ENCODE measurements at regions not wholly inside any gene's neighbourhood (a gene's known extent, or its start where the extent isn't known, plus 50 kb on each side); places are given as distances from the start of the nearest gene placed in this dataset.

DNA sequence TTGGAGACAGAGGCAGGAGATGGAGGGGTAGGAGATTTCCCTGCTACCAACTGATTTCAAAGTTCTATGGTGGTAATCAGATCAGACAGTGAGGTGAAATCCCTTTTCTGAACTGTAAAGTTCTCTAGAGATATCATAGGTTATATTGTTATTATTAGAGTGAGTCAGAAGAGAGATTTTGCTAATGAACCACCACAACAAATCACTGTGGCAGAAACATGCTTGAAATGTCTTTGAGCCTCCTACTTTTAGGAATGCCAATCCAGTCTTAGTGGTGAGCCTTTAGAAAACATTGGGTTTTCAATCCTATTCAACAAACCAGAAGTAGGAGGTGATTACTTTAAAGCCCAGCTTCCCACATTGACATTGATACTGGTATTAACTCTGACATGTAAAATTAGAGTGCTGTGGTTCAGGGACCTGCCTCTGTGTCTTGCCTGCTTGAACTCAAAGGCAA lies 136.7 kb upstream of the CNR1 start:
- no peak for DNase-seq

DNA sequence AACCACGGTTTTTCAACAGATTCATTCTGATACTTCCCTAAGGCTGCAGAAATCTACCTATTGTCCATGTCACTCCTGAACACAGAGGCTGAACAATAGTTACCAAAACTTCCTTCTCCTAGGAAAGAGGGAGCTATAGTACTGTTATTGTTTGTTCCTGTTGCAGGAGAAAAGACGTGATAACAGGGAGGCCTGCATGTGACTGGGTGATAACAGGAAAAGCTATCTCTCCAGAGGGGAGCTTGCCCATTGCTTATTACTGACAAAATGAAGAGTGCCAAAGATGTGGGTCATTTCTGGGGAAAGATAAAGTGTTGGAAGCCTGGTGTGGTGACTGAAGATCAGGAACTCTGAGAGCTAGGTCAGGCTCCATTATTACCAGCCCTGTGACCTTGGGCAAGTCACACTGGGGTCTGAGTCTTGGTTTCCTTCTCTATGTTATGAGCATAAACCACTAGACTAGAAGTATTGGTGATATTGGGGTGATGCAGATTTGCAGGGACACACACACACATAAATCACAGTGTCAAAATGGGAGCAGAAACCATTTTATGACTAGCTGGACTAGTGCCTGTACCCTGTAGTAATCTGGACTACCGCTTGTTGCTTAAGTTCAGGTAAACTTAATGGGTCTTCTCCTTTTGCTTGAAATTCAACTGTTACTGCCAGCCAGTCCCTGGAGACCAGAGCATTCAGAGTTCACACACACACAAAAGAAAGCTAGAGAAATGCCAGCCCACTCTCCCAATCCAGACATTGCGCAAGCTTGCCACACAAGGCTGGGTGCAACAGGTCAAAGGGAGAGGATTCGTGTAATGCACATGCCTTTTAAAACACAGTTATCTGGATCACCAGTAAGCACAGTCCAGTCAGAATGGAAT lies 136.0 kb upstream of the CNR1 start:
- DNase-seq, result no peak

DNA sequence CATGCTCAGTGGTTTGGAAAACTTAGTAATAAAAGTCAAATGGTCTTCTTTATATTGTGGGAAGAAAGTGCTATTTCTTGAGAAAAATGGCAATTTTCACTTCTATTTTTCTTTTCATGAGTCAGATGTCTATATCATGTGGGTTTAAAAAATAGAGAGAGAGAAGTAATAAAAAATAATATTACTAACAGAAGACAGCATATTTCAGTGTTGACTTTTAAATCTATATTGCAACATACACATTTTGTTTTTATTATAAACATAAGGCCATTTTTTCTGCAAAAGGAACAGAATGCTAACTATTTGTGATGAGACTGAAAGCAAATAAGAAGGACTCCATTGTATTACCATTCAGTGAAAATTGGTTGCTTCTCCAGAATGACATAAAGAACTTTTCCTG lies 135.1 kb upstream of the CNR1 start:
- DNase-seq, result no peak

DNA sequence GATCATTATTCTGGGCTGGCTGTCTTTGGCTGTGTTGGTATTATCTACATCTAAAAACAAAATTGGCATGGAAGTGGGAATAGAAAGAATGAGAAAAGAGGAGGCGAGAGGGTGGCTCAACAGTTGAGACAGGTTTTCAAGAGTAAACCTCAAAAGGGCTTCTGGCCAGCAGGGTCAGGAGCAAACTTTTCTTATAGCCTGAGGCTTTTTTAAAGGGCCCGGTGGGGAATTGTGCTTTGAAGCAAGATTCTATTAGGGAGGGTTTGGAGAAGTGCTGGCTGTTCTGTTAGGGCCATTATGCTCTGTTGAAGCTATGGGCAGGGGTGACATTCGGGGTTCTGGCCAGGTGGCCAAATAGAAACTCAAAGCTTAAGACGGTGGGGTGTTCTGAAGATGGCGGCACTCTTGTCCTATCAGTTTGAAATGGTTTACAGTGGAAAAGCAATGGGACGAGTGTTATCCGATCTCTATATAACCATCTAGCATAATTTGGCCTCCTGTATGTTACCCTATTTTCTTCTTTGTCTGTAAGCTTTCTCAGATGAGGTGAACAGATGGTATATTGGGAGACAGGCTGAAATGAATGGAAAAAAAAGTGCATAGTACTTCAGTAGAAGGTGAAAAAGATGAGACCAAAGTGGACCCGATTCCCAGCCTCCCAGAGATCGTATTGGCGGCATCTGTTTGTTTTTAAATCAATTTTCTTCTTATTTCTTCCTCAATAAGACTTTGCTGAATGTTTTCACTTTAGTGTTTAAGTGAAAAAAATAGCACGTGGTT lies 132.1 kb upstream of the CNR1 start:
- no peak for DNase-seq

DNA sequence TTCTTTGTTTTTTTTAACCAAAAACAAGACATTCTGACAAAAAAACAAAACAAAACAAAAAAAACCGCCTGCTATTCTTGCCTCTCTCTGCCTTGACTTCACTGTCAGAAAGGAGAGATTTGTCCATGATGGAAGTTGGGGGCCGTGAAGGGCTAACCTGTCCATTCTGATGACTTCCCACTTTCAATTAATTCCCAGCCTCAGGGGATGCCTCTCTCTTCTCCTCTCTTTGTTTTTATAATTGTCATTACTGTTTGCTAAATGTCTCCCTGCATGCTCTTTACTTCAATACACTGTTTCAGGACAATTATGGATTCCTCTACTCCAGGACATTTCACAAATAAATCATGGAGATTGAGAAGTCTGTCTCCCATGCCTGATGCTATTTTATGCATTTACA lies 130.5 kb upstream of the CNR1 start:
- no peak for DNase-seq

DNA sequence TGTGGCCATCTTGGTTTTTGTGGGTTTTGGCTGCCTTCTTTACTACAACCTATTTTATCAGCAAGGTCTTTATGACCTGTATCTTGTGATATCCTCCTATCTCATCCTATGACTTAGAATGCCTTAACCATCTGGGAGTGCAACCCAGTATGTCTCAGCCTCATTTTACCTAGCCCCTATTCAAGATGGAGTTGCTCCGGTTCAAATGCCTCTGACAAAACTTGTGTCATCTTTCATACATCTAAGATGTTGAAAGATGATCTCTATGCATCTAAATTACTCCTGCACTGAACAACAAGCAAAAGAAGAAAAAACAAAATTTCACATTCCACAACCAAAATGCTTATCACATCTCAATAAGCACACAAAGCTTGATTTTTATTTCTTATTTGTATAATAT lies 129.5 kb upstream of the CNR1 start:
- DNase-seq, result no peak

DNA sequence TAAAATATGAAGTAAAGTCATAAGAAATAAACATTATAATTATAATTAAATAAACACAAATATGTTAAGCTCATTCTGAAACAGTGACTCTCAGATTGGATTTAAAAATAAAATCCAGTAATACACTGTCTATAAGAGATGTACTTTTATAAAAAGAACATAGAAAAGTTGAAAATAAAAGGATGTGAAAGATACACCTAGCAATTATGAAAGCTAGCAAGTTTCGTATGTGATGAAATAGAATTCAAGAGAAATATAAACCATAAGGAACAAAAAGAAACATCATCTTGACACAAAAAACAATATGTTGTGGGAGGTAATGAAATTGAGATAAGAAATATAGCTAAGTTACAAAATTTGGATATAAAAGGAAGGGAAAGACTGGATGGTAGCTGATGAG lies 128.6 kb upstream of the CNR1 start:
- no peak for DNase-seq

DNA sequence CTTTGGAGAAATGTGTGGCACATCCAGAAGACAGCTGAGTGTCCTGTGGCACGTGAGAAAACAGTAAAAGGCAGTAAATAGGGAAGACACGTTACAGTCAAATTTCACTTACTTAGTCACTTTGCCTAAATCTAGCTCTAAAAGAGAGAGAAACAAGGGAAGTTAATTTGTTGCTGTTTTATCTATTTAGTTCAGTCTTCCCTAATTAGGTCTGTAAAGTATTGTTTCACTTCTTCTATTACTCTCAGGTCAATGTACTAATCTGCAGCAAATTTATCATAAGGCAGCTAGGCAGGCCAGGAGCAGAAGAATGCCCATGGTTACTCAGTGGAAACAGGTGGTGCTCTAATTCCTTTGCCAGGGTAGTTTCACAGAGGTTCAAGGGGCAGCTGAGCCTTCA lies 124.3 kb upstream of the CNR1 start:
- DNase-seq, result no peak

DNA sequence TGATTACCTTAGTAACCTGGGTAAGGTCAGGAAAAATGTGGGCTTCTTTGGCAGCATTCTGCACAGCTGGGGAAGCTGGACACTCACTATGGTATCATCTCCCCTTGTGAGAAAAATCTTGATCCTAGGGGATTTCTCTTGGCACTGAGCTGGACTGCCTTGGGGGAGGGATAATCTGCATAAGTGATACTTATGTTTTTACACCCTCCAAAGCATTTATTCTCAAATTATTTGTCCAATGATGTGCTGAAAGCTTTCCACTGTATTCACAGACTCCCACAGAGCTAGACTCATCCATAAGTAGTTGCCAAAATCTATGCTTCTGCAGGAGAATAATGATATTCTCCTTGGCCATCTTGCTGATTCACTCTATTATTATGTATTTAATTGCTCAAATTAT lies 121.5 kb upstream of the CNR1 start:
- DNase-seq, result no peak

DNA sequence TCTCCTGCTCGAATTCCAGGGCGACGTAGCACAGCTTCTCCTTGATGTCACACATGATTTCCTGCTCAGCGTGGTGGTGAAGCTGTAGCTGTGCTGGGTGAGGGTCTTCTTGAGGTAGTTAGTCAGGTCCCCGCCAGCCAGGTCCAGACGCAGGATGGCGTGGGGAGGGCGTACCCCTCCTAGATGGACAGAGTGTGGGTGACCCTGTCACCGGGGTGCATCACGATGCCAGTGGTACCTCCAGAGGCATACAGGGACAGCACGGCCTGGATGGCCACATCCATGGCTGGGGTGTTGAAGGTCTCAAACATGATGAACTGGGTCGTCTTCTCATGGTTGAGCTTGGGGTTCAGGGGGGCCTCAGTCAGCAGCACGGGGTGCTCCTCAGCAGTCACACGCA lies 110.2 kb upstream of the CNR1 start:
- DNase-seq, result no peak

DNA sequence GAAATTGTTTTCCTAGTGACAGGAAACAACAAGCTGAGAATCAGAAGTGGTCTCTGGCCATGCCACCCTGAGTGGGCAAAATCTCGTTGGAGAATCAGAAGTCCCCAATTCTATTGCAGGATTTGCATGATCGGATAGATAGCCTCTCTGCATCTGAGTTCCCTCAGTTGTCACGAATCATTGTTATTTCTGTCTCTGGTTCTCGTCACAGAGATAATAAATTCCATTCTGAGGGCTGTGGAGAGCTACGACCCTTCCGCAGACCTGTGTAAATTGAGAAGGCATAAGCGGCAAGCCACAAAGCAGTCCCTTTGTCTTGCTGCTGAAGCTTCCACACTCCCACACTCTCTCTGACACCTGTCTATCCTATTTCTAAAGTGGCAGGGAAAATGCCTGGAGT lies 102.4 kb upstream of the CNR1 start:
- DNase-seq, result peak in 1 of 2 experiments; percentile 37

DNA sequence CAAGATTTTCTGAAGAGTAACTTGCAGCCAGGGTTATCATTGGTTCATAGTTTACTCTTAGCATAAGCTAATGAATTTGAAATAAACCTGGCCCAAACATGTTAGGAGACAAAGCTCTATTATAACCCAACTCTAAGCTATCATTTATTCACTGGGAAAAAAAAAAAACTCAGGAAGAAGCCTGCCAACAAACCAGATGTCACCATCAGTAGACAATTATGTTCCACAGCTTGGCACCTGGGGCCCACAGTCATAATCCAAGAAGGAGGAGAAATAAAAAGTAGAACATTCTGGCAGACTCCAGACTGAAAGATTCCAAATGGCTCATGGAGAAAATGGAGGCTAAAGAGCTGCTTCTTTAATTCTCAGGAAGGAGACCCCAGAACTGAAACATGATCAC lies 100.0 kb upstream of the CNR1 start:
- no peak for DNase-seq

DNA sequence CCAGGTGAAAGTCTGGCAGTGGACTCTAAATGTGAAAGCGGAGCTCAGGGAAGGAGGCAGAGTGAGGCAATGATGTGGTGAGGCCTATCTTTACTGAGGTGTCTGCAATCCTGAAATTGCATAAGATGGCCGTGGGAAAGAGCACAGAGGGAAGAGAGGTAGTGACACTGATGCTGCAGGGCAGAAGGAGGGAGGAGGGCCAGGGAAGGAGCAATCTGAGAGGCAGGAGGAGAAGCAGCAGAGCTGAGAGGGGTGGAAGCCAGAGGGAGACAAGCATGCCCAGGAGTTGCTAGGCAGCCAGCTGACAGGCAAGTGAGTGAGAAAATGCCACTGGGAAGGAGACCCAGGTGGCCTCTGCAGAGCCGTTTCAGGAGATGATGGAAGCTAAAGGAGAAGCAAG lies 97.4 kb upstream of the CNR1 start:
- DNase-seq, result no peak

DNA sequence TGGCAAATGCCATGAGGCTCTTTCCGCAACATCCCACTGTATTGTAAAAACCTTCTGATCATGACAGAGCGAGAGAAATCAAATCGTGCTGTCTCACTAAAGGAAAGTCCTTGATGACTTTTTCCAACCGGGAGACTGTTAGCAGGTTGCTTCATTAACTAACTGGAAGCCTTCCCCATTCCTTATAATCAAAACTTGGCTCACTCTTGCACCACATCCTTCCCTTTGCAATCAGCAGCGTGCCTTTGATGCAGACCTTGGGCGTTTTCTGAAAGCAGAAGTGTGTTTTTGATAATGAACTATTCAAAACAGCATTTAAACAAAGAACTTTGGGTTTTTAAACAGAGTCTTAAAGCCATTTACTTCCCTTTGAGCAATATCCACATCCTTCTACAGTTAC lies 96.2 kb upstream of the CNR1 start:
- DNase-seq, result no peak

DNA sequence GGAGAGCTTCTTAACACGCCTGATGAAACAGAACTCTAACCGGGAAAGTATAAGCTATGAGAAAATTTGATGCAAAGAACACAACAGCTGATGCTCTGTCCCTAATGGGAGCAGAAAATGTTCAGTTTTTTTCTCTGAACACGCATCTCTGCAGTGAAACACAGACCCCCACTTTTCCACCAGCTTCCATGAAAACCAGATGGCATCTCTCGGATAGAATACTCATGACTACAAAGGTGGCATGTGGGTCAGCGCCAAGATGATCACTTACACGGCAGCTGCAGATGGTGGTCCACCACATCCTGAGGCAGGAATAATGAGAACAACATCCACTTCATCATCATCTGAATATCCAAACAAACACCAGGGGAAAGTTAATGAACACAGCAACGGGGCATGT lies 85.2 kb upstream of the CNR1 start:
- no peak for DNase-seq

DNA sequence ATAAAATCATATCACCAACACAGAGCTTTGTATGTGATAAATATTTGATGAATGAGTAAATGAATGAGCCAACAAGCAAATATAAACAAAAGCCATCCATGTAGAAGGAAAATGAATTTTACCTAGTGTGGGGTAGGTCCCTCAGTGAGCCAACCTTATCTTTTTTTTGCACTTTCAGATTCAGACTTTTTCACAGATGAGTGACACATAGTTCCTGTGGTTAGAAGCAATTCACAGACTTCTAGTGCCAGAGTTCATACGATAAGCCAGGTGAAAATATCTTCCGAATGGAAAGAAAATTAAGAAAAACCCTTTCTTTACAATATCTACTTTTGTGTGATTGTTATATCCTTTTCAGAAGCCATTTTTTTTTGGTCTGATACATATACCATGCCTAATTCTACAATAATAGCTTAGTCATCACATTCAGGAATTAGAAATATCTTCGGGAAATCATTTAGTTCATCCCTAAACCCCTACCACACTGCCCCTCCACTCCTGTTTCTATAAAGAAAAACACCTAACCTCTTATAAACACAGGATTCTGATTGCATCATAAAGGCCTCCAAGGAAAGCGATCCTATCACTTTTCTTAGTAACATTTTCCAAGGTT lies 82.7 kb upstream of the CNR1 start:
- DNase-seq, result no peak

DNA sequence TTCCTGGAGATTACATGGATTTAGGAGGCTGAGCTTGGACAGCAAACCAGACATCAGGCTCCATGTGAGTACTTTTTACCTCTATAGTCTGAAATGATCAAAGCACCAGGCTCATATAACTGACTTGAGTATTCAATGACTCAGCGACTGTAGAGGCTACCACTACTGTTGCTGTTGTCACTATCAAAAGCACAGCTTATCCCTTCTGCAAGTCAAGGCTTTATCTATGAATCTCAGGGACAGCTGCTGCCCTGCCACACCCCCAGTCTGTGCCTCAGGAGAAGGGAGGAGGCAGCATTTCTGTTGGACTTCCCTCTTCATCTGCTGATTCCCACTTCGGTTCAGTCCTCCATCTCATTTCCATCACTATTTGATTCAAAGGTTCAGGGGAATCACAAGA lies 80.5 kb upstream of the CNR1 start:
- no peak for DNase-seq

DNA sequence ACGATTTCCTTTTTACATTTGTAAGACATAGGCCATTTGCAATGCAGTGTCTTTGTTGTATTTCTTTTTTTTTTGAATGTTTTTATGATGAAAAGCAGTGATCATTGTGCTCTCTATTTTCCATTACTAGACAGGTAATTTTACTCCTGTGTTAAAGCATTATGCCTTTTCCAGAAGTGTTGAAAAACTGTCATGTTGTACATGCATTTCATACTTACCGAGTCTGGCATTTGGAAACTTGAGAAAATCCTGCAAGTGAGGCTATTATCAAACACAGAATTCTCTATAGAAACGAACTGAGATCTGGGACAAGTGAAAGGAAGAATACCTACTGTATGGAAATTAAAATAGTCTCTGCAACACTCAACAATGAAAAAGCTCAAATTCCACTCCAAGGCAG lies 78.6 kb upstream of the CNR1 start:
- DNase-seq, result no peak

DNA sequence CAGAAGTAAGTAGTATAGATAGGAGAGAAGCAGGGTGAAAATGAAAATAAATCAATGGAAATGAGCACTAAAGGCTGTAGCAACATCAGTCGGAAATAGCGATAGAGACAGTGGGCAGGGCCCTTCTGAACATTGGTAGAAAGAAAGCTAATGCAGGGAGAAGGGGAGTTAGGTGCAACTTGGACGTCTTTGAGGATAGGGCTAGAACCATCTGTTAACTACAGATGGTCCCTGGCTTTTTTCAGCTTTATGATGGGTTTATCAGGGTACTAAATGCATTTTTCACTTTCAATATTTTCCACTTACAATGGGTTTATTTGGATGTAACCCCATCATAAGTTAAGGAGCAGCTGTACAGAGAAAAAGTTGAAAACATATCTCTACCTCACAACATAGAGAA lies 72.8 kb upstream of the CNR1 start:
- DNase-seq, result no peak

DNA sequence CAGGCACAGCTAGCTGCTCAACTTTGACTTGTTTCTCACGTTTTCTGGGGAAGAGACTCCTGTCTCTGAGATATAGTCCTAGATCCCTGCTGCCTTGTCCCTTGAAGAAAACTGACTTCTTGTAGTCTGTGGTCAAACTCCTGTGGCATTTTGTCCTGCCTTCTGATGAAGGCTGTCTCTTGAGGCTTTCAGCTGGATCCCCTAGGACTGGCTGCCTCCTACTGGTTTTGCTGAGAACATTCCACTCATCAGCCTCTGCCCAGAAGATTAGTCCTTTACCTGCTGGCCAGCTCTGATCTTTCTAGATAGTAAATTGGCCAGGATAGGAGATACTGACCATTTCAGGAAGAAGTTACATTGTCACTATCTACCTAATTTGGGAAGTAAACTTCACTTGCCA lies 71.9 kb upstream of the CNR1 start:
- DNase-seq, result peak in 1 of 2 experiments; percentile 20

DNA sequence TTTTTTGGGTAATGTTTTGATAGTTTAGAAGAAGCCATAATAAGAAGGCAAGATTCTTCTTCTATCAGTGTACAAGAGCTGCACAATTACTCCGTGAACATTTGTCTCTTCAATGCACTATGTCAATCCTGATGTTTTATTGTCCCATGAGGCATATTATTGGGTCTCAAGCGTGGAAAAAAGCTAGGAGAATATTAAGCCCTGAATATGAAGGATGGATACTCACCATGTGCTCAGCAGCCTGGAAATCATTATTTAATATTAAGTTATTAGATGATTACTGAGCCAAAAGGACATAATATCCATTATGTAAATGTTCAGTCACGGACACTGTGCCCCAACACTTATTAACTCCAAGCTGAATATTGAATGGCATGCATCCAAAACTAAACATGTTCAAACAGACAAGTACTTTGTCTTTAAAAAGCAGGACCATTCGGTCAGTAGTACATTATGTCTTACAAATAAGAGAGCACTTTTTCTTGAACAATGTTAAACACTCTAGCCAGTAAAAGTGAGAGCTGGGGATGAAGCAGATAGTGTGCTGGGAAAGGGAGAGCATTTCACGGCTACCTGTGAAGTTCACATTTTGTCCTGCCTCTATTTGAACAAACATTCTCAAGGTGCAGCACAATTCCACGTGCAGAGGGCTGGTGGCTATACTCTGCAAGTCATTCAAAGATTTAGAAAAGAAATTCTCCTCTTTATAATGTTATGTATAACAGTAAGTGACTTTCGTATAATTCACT lies 70.6 kb upstream of the CNR1 start:
- no peak for DNase-seq

DNA sequence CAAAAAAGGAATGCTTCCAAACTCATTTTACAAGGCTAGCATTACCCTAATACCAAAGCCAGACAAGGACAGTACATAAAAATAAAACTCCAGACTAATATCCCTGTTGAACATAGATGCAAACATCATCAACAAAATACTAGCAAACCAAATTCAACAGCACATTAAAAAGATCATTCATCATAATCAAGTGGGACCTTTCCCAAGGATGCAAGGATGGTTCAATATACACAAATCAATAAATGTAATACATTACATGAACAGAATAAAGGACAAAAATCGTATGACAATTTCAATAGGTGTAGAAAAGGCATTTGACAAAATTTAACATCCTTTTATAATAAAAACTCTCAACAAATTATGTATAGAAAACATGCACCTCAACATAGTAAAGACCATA lies 66.6 kb upstream of the CNR1 start:
- DNase-seq, result no peak

DNA sequence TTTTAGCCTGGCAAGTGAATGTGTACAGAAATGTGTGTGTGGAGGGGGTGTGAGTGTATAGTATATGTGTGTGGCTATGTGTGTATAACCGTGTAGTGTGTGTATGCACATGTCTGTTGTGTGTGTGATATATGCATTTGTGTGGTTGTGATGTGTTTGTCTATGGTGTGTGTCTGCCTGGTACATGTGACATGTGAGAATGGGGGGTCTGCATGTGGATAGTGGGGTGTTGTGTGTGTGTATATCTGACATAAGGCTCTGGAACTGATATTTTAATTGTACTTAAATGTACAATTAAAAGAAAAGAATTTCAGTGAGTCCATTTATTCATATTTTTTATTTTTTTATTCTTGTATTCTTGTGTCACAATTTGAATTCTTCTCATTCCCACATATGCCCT lies 57.2 kb upstream of the CNR1 start:
- DNase-seq, result no peak

Measured in SHP77 (cell line).